RWPE2 (cell line): ENCODE measurements at regions not wholly inside any gene's neighbourhood (a gene's known extent, or its start where the extent isn't known, plus 50 kb on each side); places are given as distances from the start of the nearest gene placed in this dataset.

ENCODE experiments used
- ATAC-seq: fragments of 200-7000 bp; cut with Tn5 transposase; 3 replicates; pipeline ENCODE4 v1.9.1; 2021; ENCODE audit warnings: low read depth
- DNase-seq: peaks from one replicate; pipeline ENCODE4 v3.0.0-alpha.2; 2020; ENCODE audit warnings: low spot score
- H3K27ac ChIP-seq: fragments of 450-650 bp; 2 replicates; pipeline ENCODE4 v1.5.1; 2017; ENCODE audit warnings: mild to moderate bottlenecking; ENCODE audit not compliant: poor library complexity, severe bottlenecking
- H3K27me3 ChIP-seq: fragments of 250-450 bp; sonication (Bioruptor Pico); 2 replicates; pipeline ENCODE4 v1.5.1; 2021; ENCODE audit warnings: mild to moderate bottlenecking, moderate library complexity; ENCODE audit not compliant: insufficient read depth, poor library complexity, severe bottlenecking
- H3K36me3 ChIP-seq: fragments of 250-450 bp; sonication (Bioruptor Pico); 2 replicates; pipeline ENCODE4 v1.5.1; 2020; ENCODE audit warnings: low read depth, mild to moderate bottlenecking, moderate library complexity
- H3K4me1 ChIP-seq: fragments of 250-450 bp; sonication (Bioruptor Pico); 2 replicates; pipeline ENCODE4 v1.5.1; 2021; ENCODE audit warnings: mild to moderate bottlenecking, moderate library complexity; ENCODE audit not compliant: insufficient read depth, poor library complexity, severe bottlenecking
- H3K4me3 ChIP-seq: fragments of 250-450 bp; sonication (Bioruptor Pico); 2 replicates; pipeline ENCODE4 v1.5.1; 2021; ENCODE audit warnings: mild to moderate bottlenecking, moderate library complexity; ENCODE audit not compliant: severe bottlenecking
- H3K9me3 ChIP-seq: fragments of 250-450 bp; sonication (Bioruptor Pico); 2 replicates; pipeline ENCODE4 v1.5.1; 2021; ENCODE audit warnings: mild to moderate bottlenecking, moderate library complexity; ENCODE audit not compliant: severe bottlenecking
- CTCF ChIP-seq: fragments of 450-650 bp; IDR thresholded peaks from one replicate; pipeline ENCODE4 v1.5.1; 2017; ENCODE audit warnings: mild to moderate bottlenecking, moderate library complexity; ENCODE audit not compliant: poor library complexity, severe bottlenecking

GRCh38 chr5:104734046-104734445 lies 1171.5 kb upstream of the NUDT12 start:
- H3K36me3 ChIP-seq, result no peaks in the 10 kb centered on the region
- H3K4me3 ChIP-seq, result no peak overlapping the region
- no peak for TF ChIP-seq CTCF
- no peak for ATAC-seq
- H3K27me3 ChIP-seq, result no peaks in the 10 kb centered on the region
- H3K27ac ChIP-seq, result no peak overlapping the region
- no peak for DNase-seq
- no peaks in the 10 kb centered on the region for H3K4me1 ChIP-seq
- H3K9me3 ChIP-seq, result no peaks in the 10 kb centered on the region

GRCh38 chr5:104733063-104733669 lies 1170.6 kb upstream of the NUDT12 start:
- no peak overlapping the region for H3K27ac ChIP-seq
- no peaks in the 10 kb centered on the region for H3K27me3 ChIP-seq
- no peak for TF ChIP-seq CTCF
- no peak for ATAC-seq
- no peaks in the 10 kb centered on the region for H3K4me1 ChIP-seq
- no peaks in the 10 kb centered on the region for H3K9me3 ChIP-seq
- no peak overlapping the region for H3K4me3 ChIP-seq
- no peaks in the 10 kb centered on the region for H3K36me3 ChIP-seq
- no peak for DNase-seq

DNA sequence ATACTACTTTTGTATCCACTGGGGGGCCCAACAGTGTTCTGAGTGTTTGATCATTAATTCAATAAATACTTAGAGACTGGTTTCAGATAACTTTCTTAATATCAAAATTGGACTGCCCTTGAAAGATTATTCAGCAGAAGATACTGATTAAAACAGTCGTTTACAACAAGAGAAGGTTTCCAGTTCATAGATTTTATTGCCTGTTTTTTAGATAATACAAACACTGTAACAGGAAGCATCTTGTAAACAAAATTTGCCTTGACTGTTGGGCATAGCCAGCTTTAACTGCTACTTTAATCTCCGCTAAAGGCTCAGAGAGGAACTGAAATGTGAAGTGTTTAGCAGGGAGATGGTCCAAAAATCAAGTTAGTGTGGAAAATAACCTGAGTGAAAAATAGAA lies 1168.7 kb upstream of the NUDT12 start:
- Histone ChIP-seq H3K4me1 (no peaks in the 10 kb centered on the region), H3K36me3 (no peaks in the 10 kb centered on the region), H3K27ac (no peak overlapping the region), H3K9me3 (no peaks in the 10 kb centered on the region), H3K4me3 (no peak overlapping the region), H3K27me3 (no peaks in the 10 kb centered on the region)
- no peak for ATAC-seq
- no peak for TF ChIP-seq CTCF
- DNase-seq, result no peak

GRCh38 chr5:104708027-104708426 lies 1145.4 kb upstream of the NUDT12 start:
- Histone ChIP-seq H3K27ac (no peak overlapping the region), H3K4me3 (no peak overlapping the region), H3K36me3 (no peaks in the 10 kb centered on the region), H3K4me1 (no peaks in the 10 kb centered on the region), H3K27me3 (peaks cover 3% of the 10 kb centered on the region), H3K9me3 (no peaks in the 10 kb centered on the region)
- DNase-seq (no peak), ATAC-seq (no peak)
- no peak for TF ChIP-seq CTCF

GRCh38 chr5:104706600-104706999 lies 1144.0 kb upstream of the NUDT12 start:
- ATAC-seq (no peak), DNase-seq (no peak)
- TF ChIP-seq CTCF, result no peak
- Histone ChIP-seq H3K4me1 (no peaks in the 10 kb centered on the region), H3K36me3 (no peaks in the 10 kb centered on the region), H3K9me3 (no peaks in the 10 kb centered on the region), H3K27ac (no peak overlapping the region), H3K27me3 (peaks cover 3% of the 10 kb centered on the region), H3K4me3 (no peak overlapping the region)
